GM19238 (cell line): ENCODE measurements at regions not wholly inside any gene's neighbourhood (a gene's known extent, or its start where the extent isn't known, plus 50 kb on each side); places are given as distances from the start of the nearest gene placed in this dataset.

Experiments used
- DNase-seq: peaks from one replicate; pipeline ENCODE4 v3.0.0; 2011; ENCODE audit warnings: low spot score; ENCODE audit not compliant: insufficient read length

DNA sequence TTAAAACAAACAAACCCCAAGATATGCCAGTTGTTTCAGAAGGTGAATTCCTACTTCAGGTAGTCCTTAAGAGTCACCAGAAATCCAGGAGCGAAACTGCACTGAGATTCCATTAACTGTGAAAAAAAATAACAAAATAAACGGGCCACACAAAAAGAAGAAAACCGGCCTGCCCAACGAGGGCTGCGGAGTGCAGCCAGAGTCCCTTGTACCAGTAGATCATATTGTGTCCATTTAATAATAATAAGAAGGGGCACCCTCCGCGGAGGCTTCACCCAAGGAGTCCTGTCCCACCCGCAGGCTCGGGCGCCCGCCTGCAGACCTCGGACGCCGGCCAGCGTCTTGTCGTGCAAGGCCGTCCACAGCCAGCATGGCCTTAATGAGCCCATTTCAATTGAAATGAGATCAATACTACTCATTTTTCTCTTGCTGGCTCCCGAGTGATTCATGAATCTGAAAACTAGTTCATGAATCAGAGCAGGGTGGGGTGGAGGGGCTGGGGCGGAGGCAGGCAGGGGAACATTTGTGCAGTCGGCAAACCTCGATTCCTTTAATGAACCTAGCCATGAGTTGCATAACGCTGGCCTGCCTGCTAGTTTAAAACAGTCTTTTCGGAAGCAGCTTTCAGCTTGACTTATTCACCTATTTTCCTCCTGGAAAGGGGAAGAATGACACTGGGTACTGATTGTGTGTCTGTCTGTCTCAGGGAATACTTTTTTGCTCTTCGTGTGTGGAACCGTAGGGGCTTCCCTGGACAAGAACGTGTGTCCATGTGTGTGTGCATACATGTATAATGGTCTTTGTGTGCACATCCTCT lies 113.1 kb upstream of the IRF2BP2 start:
- DNase-seq = no peak

DNA sequence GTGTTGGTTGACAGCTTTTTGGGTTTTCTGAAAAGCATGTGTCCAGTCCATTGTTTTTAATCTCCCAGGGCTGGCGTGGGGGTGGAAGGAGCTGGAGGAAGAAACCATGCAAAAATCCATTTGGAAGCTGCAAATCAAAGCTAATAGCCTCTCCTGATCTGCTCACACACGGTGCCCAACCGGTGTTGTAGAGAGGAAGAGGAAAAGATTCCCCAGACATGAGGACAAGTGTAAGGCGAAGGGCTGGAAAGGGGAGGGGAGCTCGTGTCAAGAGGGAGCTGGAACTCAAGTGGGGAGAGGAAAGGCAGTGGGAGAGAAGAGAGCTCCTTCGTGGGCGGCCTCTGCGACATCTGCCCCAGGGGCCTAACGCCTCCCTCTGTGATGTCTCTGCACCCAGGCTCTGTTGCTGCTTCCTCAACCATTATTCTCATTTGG lies 112.3 kb upstream of the IRF2BP2 start:
- no peak for DNase-seq

DNA sequence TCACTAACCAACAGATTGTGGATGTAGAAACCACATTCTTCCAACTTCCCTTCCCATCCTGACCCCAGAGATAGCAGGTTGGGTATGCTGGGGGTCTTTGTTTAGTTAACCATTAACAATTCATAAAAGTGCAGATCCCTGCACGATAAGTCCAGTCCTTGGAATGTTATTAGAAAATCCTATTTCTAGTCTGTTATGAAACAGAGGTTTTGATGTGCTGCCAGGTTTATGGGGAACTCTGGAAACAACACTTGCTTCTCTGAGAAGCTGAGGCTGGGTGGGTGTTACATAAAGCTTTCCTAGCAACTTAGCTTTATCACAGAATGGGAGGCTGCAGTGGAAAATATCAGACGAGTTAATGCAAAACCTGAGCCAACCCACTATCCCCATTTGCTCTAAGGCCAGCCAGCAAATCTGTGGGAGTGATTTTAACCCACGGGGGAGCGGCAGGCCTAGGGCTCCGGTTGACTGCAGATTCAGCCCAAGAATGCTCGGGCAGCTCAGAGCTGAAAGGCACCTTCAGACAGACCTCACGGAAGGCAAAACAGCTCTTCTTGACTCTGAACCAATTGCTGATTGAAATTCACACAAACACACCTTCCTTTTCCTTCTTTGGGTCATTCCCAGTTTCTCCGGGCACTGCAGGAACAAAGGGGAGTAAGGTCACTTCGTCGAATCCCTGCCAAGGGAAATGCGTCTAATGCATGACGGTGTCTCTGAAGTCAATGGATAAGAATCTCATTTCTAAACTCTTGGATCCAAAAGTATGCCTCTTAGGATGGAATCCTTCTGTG lies 111.7 kb upstream of the IRF2BP2 start:
- DNase-seq = no peak

DNA sequence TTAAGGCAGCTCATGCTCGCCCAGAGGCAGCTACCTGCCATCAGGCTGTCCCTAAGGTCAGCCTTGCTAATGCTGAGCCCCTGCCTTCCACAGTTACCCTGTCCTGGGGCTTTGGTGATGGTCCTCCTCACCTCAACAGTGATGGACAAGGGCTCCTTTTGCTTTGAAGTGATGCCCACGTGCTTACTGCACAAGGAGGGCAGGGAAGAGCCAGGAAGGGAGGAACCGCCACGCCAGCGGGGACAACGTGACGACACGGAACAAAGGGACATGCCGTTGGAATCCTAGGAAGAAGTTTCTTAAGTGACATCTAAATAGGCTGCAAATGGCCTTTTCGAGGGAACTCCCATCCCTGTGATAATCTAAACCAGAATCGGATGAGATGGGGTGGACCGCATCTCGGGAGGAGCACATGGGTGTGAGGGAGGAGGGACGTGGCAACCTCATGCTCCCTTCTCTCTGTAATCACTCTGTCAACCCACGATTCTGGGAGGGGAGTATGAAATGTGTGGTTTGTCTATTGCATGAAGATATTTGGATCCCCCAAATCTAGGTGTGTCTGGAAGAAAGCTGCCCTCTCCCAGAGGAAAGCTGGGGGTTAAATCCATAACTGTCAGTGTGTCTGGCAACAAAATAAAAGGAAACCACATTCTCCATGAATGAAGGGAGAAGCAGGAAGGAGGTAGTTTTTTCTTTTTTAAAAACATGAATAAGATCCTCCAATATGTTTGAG lies 110.9 kb upstream of the IRF2BP2 start:
- no peak for DNase-seq

DNA sequence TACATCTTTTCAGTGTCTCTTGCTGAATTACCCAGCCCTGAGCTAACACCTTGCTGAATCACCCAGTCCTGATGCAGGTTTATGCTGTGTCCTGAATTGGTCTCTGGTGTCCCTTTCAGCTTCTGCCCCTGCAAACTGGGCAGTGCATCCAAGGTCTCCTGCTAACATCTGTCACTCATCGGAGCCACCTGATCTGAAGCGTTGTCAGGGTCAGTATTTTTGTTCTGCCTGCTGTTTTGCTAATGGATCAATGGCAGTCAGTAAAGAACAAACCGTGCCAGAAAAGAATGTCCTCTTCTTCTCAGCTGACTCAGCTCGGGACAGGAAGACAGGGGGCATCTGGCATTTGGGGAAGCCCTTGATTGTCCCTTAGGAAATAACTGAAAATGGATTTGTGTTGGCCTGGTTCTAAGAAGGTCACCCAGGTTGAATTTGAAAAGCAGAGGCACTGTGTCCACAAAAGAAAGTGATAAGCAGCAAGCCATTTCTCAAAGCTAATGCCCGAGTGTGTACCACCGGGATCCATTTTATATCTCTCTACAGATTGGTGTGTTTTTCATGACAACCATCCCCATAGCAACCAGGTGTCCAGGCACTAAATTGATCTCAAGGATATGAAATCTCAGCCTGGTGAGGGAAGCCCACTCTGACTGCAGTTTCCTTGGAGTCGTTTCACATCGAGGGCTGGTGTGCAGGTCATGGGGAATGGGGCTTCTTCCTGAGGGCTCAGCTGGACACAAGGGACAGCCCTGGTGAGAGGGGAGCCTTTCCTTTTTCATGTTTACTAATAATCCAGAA lies 109.7 kb upstream of the IRF2BP2 start:
- DNase-seq = no peak

DNA sequence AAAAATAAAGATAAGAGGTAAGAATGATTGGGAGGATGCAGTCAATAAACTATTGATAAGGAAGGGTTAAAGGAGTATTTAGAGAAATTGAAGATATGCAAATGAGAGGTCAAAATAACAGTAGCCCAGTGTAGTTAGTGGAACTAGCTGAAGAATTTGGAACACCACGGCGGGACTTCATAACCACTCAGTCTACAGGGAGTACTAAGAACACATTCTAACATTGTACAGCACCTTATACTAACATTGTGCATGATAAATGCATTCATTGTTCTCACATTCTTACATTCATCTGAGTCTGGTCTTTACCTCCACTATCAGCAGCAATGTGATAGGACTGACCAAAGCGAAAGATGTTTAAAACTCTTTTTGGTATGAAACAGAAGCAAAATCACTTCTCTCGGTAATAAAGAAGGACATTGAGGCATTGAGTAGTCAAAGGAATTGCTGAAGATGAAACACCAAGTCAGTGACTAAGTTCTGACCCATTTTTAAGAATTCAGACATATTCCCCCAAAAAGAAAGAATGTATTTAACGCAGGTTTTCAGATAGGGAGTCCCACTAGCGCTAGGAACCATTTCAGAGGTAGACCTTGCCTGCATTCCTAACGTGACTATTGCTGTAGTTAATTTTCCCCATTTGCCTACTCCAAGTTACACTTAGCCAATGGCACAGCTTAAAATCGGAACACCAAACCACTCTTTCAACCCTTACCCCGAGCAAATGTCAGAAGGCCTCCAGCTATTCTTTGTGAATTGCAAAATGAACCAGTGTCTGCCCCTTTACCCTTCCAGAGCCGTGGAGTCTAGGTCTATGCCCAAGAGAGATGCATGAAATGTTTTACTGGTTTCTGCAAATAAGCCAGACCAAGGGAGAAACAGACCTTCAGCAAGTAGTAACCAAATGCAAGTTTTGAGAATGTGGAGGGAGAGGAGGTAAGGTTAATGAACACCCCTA lies 108.8 kb upstream of the IRF2BP2 start:
- DNase-seq = no peak

DNA sequence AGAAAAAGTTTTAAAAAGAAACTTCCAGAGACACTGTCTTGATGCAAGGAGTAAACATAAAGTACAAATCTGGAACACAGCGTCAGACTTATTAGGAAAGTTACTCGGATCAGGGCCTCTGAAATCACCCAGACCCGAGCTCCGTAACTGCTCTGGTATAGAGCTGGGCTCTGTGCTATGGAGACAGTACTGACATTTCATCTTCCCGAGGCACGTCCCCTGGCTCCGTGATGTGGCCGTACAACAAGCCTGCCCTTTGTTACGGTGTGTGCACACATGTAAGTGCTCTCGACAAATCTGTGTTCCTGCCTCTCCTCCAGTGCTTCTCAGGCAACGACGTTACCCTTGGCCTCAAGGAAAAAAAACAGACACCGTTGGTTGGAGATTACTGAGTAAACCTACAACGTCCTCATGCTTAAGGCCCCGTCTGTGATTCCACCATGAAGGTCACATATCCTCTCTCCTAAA lies 107.0 kb upstream of the IRF2BP2 start:
- DNase-seq = no peak

DNA sequence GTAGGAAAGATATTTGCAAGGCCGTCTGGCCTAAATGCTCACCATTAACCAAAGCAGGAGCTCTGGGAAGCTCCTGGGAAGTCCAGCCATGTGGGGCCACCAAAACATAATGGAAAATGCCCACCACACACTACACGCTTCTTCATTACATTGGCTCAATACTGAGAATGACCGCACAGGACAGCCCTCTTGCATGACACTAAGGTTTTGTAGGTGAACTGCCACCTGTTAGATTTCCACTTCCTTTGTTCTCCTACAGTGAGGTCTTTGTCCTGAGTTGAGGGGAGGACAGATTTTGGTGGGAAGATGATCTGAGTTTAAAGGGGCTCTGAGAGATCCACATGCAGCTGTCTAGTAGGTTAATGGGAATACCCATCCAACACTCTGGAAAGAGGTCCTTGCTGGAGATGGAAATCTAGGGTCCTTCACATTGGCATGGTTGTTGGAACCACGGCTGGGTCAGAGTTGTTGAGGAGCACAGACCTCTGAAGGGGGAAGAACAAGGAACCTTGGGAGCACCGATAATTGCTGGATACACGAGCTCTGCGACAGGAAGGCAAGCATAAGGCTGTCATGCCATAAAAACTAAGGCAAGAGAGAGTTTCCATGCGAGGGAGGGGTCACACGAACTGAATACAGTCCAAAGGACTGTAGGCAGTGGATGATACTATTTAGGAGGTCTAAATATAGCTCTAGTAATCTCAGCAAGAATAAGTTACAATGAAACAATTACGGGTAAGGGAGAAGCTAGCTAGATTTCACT lies 105.5 kb upstream of the IRF2BP2 start:
- DNase-seq = no peak

DNA sequence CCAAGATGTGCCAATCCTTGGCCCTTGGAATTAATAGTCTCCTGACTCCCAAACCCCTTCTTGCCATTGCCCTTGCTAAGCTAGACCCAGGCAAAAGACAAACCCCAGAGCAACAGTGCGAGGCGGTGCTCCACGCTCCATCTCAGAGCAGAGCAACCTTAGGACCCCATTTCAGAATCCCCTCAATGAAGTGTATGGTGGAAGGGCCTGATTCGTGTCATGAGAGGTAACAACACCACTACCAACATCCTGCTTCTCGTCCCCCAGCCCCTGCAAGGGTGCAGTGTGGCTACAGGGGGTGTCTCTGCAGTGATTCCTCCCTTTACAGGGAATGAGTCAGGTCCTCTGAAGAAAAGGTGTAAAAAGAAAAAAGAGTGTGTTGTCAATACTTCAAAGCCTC lies 103.9 kb upstream of the IRF2BP2 start:
- DNase-seq = no peak

DNA sequence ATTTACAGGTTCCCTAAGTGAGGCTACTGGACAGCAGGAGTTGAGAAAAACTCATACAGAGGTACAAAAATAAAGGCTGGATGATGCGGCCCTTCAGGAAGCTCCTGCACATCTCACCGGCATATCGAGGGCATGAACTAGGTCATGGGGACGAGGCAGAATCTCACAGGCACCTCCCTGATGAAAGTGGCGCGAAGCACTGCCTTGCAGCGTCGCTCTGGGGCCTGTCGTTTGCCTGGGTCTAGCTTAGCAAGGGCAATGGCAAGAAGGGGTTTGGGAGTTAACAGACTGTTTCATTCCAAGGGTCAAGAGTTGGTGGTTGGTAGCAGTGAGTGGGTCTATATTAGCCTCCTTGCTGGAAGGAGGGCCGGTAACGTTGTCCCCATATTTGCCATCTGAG lies 103.5 kb upstream of the IRF2BP2 start:
- no peak for DNase-seq

DNA sequence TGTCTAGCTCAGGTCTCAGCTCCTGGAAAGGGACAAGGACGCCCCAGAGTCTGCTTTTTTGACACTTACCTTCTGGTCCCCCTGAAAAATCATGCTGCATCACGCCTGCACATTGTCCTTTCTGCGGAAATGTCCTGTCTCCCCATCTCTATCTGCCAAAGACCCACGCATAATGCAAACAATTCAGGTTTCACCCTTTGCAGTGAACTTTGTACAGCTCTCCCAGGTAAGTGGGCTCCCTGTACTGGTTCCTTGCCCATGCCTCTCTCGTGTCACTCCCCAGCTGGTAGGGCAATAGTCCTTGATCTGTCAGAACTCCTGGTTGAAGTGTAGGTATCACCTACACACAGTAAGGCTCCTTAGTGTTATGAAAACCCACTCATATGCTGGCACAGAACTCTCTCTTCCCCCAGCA lies 102.9 kb upstream of the IRF2BP2 start:
- DNase-seq = no peak

DNA sequence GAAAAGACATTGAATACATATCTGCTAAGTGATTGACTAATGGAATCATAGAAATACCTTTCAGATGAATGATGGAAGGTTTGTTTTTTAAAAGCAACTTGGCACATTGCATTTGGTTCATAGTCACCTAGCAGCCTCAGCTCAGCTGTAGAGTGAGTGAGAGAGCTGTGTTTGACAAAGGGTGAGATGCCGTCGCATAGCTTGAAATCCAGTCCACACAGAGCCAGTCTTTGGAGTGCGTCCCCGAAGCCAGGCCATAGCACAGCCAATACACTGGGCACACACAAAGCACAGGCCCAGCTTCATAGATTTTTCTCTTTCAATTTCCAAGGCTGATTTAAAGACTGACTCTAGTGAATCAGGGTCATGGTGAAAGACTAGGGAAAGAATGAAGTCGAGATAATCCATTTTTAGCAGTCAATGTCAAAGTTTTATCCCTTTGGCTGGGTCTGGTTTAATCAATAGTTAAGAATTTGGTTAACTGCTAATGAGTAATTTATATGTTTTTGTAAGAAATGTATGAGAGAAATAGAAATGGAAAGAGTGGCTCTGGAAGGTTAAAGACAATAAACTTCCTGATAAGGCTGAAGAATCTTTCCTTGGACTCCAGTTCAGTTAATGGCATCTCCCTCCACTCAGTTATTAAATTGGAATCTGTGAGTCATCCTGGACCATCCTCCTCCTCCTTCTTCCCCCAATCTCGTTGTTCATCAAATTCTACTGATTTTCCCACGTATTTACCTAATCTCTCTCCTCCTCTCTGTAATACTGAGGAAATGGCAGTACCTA lies 101.2 kb upstream of the IRF2BP2 start:
- DNase-seq = no peak

DNA sequence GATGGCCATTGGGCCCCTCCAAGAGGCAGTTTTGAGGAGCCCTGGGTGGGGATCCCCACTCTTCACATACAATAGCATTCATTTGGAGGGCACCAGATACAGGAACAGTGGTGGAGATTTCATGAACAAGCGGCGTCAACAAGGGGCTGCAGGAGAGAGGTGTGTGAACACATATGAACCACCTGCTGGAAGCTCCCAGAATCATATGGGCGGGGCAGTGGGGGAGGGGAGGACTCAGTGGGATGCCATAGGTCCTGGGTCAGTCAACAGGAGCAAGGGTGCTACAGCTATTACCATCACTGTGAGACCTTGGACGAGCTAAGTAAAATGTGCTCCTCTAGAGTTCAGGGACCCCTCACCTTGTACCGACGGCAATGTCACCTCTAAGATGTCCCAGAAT lies 100.4 kb upstream of the IRF2BP2 start:
- no peak for DNase-seq

DNA sequence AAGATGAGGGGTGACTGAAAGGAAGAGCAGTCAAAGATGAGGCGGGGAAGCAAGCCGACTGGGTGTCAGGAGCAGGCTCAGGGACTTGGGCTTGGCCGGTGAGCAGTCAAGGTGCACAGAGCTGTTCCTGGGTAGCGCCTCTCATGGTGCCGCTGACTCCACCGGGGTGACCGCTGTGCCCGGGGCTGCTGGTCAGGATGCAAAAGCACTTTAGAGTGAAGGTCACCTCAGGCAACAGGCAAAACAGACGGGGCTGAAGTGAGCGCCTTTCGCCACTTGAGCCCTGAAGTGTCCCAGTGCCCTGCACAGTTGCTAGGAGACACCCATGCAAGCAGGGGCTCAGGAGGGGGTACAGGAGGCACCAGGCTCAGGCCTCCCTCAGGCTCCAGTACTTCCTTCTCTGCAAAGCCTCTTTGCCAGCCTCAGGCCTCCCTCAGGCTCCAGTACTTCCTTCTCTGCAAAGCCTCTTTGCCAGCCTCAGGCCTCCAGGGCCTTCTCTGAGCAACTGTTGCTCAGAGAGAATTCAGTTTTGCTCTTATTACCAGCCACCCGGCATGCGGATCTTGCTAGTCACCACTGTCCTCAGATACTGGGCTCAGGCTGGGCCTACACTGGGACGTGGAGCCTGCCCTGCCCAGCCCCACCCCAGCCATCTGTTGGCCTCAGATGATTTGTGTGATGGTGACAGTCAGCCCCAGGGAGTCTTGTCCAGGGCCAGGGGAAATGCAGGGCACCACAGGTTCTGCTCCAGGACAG lies 99.7 kb upstream of the IRF2BP2 start:
- no peak for DNase-seq

DNA sequence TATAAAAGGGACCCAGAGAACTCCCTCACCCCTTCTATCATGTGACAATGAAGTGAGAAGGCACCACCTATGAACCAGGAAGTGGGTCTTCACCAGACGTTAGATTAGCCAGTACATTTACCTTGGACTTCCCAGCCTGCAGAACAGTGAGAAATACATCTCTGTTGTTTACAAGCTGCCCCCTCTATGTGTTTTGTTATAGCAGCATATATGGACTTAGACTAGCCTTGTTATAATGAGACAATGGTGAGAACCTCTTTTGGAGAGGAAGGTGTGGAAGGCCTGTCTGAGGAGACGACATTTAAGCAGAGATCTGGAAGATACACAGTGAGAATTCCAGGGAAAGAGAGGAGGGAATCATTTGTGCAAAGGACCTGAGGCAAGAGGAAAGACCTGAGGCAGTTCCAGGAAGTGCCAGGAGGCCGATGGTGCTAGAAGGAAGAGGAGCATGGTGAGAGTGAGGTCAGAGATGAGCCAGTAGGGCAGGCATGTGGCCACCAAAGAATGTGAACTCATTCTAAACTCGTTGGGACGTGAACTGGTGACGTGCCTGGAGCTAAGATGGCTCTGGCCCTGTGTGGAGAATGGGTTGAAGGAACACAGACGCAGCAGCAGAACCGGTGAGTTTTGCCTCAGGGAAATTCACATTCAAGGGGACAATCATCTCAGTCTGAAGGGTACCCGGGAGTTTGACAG lies 98.9 kb upstream of the IRF2BP2 start:
- DNase-seq = no peak

DNA sequence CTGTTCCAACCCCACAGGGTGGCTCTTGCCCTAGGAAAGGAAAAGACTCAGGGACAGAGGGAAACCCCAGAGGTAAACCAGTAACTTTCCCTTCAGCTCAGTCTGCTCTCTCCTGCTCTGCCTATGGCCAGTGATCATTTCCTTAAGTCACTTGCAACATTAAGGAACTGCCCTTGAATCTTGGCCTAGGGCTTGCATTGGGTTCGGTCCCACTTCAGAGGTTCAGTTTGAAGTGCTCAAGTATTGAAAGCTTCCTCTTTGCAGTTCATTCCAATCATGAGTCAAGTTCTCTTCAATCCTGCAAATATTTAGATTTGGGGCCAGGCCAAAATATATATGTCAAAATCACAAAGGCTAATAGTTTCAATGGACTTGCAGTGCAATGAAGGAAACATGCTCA lies 97.7 kb upstream of the IRF2BP2 start:
- DNase-seq = no peak

DNA sequence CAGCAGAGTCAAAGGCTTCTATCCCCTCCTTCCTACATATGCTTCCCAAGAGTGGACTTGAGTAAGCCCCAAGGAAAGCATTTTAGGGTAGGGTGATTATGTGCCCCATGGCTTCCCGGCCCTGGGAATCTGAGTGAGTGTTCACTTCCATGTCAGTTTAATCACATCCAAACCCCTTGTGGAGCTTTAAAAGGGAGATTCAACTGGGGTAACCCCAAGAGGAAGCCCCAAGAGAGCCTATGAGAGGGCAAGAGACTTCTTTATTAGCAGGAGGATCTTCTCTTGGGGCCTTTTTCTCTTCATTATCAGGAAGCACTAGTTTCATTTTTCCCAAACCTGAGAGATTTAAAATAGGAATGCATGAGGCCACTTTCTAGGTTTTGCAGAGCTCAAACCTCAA lies 97.0 kb upstream of the IRF2BP2 start:
- DNase-seq = no peak
